ENCODE measurements at regions not wholly inside any gene's neighbourhood (a gene's known extent, or its start where the extent isn't known, plus 50 kb on each side); places are given as distances from the start of the nearest gene placed in this dataset.
A peak's percentile ranks its signal among the peaks of the same experiment; 100 is the strongest.

DNA sequence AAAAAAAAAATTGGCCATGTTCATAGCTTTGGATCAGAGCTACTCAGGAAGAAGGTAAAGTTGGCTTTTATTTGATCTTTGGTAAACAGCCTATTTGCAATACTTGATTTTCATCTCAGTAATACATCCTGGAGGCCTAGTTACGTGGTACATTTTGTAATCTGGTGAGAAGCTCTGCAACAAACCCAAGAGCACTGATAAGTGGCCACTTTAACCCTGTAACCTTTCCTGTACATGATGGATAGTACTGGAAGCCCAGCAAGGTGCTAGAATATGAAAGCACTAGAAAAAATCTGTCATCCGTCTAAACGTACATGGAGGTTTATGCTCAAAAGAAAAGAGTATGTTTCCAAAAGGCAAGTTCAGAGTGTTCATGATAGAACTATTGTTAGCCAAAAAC is 88.3 kb upstream of the BMP2K start:
- Histone ChIP-seq H3K27me3 (ENCODE audit: control insufficient read depth in 3 of 3, insufficient read depth in 3 of 3, low read length in 3 of 3) (no peaks in the 10 kb centered on the region), H3K4me3 (ENCODE audit: low read depth in 1 of 3, low read length in 3 of 3) (no peak overlapping the region), H3K4me1 (ENCODE audit: control insufficient read depth in 3 of 3, insufficient read depth in 2 of 3, low read depth in 1 of 3, low read length in 2 of 3) (peaks cover 0 to 27% (median under 1%) of the 10 kb centered on the region in 3 donors), H3K36me3 (ENCODE audit: control insufficient read depth in 3 of 3, insufficient read depth in 2 of 3, low read depth in 1 of 3, low read length in 3 of 3) (no peaks in the 10 kb centered on the region), H3K9me3 (ENCODE audit: control insufficient read depth in 2 of 2, insufficient read depth in 1 of 2, low read depth in 1 of 2, low read length in 1 of 2) (no peaks in the 10 kb centered on the region), H3K27ac (ENCODE audit: low read depth in 1 of 3, low read length in 2 of 3) (no peak overlapping the region)
- 86 to 92% (median 88%) methylated on average over 3 of the region's 3 CpGs for WGBS, 3 donors
- no peak for FAIRE-seq
- no peak for DNase-seq

DNA sequence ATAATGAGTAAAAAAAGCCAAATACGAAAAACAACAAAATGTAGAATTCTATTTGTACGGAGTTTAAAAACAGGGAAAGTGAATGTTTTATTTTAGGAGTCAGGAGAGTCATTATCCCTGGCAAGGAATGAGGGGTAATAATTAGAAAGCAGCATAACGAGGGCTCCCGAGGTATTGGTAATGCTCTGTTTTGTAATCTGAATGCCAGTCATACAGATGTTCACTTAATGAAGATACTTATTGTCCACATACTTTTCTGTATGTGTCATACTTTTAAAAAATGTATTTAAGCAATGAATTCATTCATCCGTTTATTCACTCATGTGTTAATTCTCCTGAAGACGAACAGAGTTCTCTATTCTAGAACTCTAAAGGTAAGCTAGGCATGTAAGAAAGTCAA is 87.8 kb upstream of the BMP2K start:
- H3K9me3 ChIP-seq (ENCODE audit: control insufficient read depth in 2 of 2, insufficient read depth in 1 of 2, low read depth in 1 of 2, low read length in 1 of 2): no peaks in the 10 kb centered on the region
- peaks cover 0 to 29% (median 0%) of the 10 kb centered on the region in 3 donors for H3K4me1 ChIP-seq (ENCODE audit: control insufficient read depth in 3 of 3, insufficient read depth in 2 of 3, low read depth in 1 of 3, low read length in 2 of 3)
- DNase-seq (no peak), FAIRE-seq (no peak)
- no peak overlapping the region for H3K4me3 ChIP-seq (ENCODE audit: low read depth in 1 of 3, low read length in 3 of 3)
- no peaks in the 10 kb centered on the region for H3K36me3 ChIP-seq (ENCODE audit: control insufficient read depth in 3 of 3, insufficient read depth in 2 of 3, low read depth in 1 of 3, low read length in 3 of 3)
- 80 to 87% (median 85%) methylated on average over 6 of the region's 6 CpGs for WGBS, 3 donors
- no peak overlapping the region for H3K27ac ChIP-seq (ENCODE audit: low read depth in 1 of 3, low read length in 2 of 3)
- no peaks in the 10 kb centered on the region for H3K27me3 ChIP-seq (ENCODE audit: control insufficient read depth in 3 of 3, insufficient read depth in 3 of 3, low read length in 3 of 3)

DNA sequence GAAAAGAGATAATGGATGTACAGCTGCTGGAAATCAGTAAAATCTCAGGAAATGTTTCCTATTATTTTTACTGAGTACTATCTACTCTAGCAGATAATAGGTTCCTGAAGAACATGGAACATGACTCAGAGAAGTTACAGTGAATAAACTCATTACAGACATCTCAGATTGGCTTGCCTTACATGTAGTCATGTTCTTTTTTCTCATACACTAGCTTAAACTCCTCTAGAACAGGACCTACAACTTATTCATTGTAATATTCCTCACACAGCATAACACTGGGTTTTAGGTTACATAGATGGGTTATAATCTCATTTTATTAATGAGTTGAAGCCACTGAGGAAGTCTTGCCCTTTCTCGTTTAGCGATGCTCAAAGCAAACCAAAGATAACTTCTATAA is 86.9 kb upstream of the BMP2K start:
- 93 to 96% (median 95%) methylated on average over 2 of the region's 2 CpGs for WGBS, 3 donors
- FAIRE-seq (no peak), DNase-seq (no peak)
- Histone ChIP-seq H3K4me1 (ENCODE audit: control insufficient read depth in 3 of 3, insufficient read depth in 2 of 3, low read depth in 1 of 3, low read length in 2 of 3) (peaks cover 0 to 33% (median 0%) of the 10 kb centered on the region in 3 donors), H3K9me3 (ENCODE audit: control insufficient read depth in 2 of 2, insufficient read depth in 1 of 2, low read depth in 1 of 2, low read length in 1 of 2) (no peaks in the 10 kb centered on the region), H3K27me3 (ENCODE audit: control insufficient read depth in 3 of 3, insufficient read depth in 3 of 3, low read length in 3 of 3) (no peaks in the 10 kb centered on the region), H3K27ac (ENCODE audit: low read depth in 1 of 3, low read length in 2 of 3) (no peak overlapping the region), H3K36me3 (ENCODE audit: control insufficient read depth in 3 of 3, insufficient read depth in 2 of 3, low read depth in 1 of 3, low read length in 3 of 3) (no peaks in the 10 kb centered on the region), H3K4me3 (ENCODE audit: low read depth in 1 of 3, low read length in 3 of 3) (no peak overlapping the region)

DNA sequence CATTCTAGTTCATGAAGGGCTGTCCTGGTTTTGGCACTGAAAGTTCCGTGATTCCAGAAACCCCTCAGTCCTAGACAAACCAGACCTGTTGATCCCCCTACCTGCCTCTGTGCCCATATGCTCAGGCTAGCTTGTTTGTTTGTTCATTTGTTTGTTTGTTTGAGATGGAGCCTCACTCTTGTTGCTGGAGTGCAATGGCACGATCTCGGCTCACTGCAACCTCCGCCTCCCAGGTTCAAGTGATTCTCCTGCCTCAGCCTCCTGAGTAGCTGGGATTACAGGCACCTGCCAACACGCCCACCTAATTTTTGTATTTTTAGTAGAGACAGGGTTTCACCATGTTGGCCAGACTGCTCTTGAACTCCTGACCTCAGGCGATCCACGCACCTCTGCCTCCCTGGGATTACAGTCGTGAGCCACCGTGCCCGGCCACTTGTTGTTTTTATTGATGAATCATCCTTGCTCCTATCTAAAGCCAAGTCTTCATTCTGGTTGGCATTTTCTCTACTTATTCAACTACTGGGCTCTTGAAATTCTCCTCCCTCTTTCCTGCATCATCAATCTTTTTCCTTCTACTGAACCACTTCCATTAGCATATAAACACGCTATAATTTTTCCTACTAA is 86.3 kb upstream of the BMP2K start:
- H3K4me1 ChIP-seq (ENCODE audit: control insufficient read depth in 3 of 3, insufficient read depth in 2 of 3, low read depth in 1 of 3, low read length in 2 of 3): peaks cover 0 to 33% (median 0%) of the 10 kb centered on the region in 3 donors

DNA sequence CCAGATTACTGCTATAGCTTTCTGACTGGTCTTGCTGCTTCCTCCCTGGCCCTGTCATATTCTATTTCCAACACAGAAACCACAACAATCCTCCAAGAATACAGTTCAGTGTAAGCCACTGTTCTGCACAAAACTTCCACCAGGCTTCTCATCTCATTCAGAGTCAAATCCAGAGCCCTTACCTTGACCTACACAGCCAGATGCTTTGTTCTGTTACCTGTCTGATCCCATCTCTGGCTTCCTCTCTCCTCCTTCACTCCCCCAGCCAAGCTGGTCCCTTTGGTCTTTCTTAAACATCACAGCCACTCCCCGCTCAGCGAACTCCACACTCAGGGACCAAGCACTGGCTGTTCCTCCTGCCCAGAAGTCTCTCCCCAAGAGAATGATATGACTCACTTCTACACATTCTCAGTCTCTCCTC is 84.8 kb upstream of the BMP2K start:
- WGBS, 3 donors: 89 to 98% (median 93%) methylated on average over 2 of the region's 2 CpGs
- DNase-seq (peak in 1 of 2 donors; percentile 26), FAIRE-seq (no peak)

More for the DNA sequence above, 86.3 kb upstream of the BMP2K start:
- H3K9me3 ChIP-seq (ENCODE audit: control insufficient read depth in 2 of 2, insufficient read depth in 1 of 2, low read depth in 1 of 2, low read length in 1 of 2): no peaks in the 10 kb centered on the region
- H3K27ac ChIP-seq (ENCODE audit: low read depth in 1 of 3, low read length in 2 of 3): no peak overlapping the region
- no peak overlapping the region for H3K4me3 ChIP-seq (ENCODE audit: low read depth in 1 of 3, low read length in 3 of 3)
- H3K36me3 ChIP-seq (ENCODE audit: control insufficient read depth in 3 of 3, insufficient read depth in 2 of 3, low read depth in 1 of 3, low read length in 3 of 3): no peaks in the 10 kb centered on the region
- FAIRE-seq (no peak), DNase-seq (no peak)
- no peaks in the 10 kb centered on the region for H3K27me3 ChIP-seq (ENCODE audit: control insufficient read depth in 3 of 3, insufficient read depth in 3 of 3, low read length in 3 of 3)
- 88 to 93% (median 93%) methylated on average over 11 of the region's 11 CpGs for WGBS, 3 donors

DNA sequence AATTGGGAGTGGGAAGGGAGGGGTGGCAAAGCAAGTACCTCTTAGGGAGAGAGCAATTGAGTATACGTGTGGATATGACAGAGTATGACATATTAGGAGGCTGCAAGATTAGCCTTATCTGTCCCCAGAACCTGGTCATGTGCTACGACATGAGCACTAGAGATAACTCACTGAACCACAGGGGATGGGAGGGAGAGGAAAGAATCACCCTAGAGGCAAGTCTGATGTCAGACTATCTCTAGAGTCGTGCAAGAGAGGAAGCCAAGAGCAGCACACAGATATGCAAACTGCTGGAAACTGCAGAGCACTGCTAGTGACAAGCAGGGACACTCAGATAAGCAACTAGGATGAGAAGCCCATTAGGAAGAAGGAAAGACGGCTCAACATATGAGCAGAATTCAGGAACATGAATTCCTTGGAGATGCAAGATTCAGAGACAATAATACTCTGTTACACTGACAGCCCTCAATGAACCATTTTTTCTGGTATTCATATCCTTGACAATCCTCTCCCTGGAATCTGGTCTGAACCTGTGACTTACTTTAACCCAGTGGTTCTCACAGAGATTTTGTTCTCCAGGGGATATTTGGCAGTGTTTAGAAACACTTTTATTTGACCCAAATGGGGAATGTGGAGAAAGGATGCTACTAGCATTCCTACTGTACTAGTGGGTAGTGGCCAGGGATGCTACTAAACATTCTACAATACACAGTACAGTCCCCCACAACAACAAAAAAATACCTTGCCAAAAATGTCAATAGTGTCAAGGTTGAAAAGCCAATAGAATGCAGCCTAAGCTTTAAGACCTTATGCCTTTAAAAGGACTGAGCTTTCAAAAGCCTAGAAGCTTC is 84.0 kb upstream of the BMP2K start:
- Histone ChIP-seq H3K36me3 (ENCODE audit: control insufficient read depth in 3 of 3, insufficient read depth in 2 of 3, low read depth in 1 of 3, low read length in 3 of 3) (no peaks in the 10 kb centered on the region), H3K4me3 (ENCODE audit: low read depth in 1 of 3, low read length in 3 of 3) (no peak overlapping the region), H3K4me1 (ENCODE audit: control insufficient read depth in 3 of 3, insufficient read depth in 2 of 3, low read depth in 1 of 3, low read length in 2 of 3) (peaks cover 0 to 33% (median 0%) of the 10 kb centered on the region in 3 donors), H3K27me3 (ENCODE audit: control insufficient read depth in 3 of 3, insufficient read depth in 3 of 3, low read length in 3 of 3) (no peaks in the 10 kb centered on the region), H3K9me3 (ENCODE audit: control insufficient read depth in 2 of 2, insufficient read depth in 1 of 2, low read depth in 1 of 2, low read length in 1 of 2) (no peaks in the 10 kb centered on the region), H3K27ac (ENCODE audit: low read depth in 1 of 3, low read length in 2 of 3) (peak overlapping the region in 1 of 3 donors; percentile 31)
- WGBS, 3 donors: 36 to 43% (median 39%) methylated on average over 4 of the region's 4 CpGs
- FAIRE-seq (no peak), DNase-seq (peak in 1 of 2 donors; percentile 74)

More for the DNA sequence above, 84.8 kb upstream of the BMP2K start:
- Histone ChIP-seq H3K4me1 (ENCODE audit: control insufficient read depth in 3 of 3, insufficient read depth in 2 of 3, low read depth in 1 of 3, low read length in 2 of 3) (peaks cover 0 to 33% (median 0%) of the 10 kb centered on the region in 3 donors), H3K27ac (ENCODE audit: low read depth in 1 of 3, low read length in 2 of 3) (peak overlapping the region in 2 of 3 donors; percentile 29 to 31), H3K36me3 (ENCODE audit: control insufficient read depth in 3 of 3, insufficient read depth in 2 of 3, low read depth in 1 of 3, low read length in 3 of 3) (no peaks in the 10 kb centered on the region), H3K27me3 (ENCODE audit: control insufficient read depth in 3 of 3, insufficient read depth in 3 of 3, low read length in 3 of 3) (no peaks in the 10 kb centered on the region), H3K4me3 (ENCODE audit: low read depth in 1 of 3, low read length in 3 of 3) (no peak overlapping the region), H3K9me3 (ENCODE audit: control insufficient read depth in 2 of 2, insufficient read depth in 1 of 2, low read depth in 1 of 2, low read length in 1 of 2) (no peaks in the 10 kb centered on the region)

DNA sequence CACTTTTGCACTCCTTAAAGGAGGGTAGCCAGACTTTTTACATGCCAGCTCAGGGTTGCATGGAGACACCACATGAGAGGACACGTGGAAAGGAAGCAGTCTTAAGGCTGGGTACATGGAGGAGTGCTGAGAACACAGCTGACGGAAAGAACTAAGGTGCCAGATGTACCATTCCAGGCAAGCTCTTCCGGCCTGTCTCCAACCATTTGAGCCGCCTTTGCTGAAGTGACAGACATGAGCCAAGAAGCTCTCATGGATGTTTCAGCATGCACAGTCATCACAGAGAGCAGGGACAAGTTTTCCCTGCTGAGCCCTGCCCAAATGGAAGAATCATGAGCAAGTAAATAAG is 83.4 kb upstream of the BMP2K start:
- 74 to 90% (median 79%) methylated on average over 4 of the region's 4 CpGs for WGBS, 3 donors
- H3K4me3 ChIP-seq (ENCODE audit: low read depth in 1 of 3, low read length in 3 of 3): no peak overlapping the region
- H3K27me3 ChIP-seq (ENCODE audit: control insufficient read depth in 3 of 3, insufficient read depth in 3 of 3, low read length in 3 of 3): no peaks in the 10 kb centered on the region
- FAIRE-seq: no peak
- peaks cover 0 to 33% (median 0%) of the 10 kb centered on the region in 3 donors for H3K4me1 ChIP-seq (ENCODE audit: control insufficient read depth in 3 of 3, insufficient read depth in 2 of 3, low read depth in 1 of 3, low read length in 2 of 3)
- no peak overlapping the region for H3K27ac ChIP-seq (ENCODE audit: low read depth in 1 of 3, low read length in 2 of 3)
- DNase-seq: no peak
- no peaks in the 10 kb centered on the region for H3K9me3 ChIP-seq (ENCODE audit: control insufficient read depth in 2 of 2, insufficient read depth in 1 of 2, low read depth in 1 of 2, low read length in 1 of 2)
- H3K36me3 ChIP-seq (ENCODE audit: control insufficient read depth in 3 of 3, insufficient read depth in 2 of 3, low read depth in 1 of 3, low read length in 3 of 3): no peaks in the 10 kb centered on the region

DNA sequence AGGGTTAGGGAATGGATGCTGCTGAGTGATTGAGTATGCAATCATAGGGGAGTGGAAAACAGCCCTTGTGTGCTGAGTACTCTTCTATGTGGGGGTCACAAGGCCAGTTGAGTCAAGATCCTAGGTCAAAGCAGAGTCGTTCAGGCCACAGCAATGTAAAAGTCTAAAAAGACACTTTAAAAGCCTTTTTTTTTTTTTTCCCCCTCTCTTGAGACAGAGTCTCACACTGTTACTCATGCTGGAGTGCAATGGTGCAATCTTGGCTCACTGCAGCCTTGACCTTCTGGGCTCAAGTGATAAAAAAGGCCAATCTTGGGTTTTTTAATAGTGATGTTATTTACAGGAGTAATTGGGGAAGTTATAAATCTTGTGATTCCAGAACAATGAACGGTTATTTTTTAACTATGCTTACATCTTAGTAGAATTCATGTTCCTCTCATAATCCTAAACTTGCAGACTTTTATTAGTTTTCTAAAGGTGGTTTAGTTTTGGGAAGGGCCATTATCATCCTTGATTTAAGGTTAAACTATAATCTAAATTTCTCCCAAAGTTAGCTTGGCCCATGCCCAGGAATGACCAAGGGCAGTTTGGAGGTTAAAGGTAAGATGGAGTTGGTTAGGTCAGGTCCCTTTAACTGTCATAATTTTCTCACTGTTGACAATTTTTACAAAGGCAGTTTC is 82.2 kb upstream of the BMP2K start:
- no peak overlapping the region for H3K4me3 ChIP-seq (ENCODE audit: low read depth in 1 of 3, low read length in 3 of 3)
- H3K9me3 ChIP-seq (ENCODE audit: control insufficient read depth in 2 of 2, insufficient read depth in 1 of 2, low read depth in 1 of 2, low read length in 1 of 2): no peaks in the 10 kb centered on the region
- no peaks in the 10 kb centered on the region for H3K36me3 ChIP-seq (ENCODE audit: control insufficient read depth in 3 of 3, insufficient read depth in 2 of 3, low read depth in 1 of 3, low read length in 3 of 3)
- peaks cover 0 to 33% (median 0%) of the 10 kb centered on the region in 3 donors for H3K4me1 ChIP-seq (ENCODE audit: control insufficient read depth in 3 of 3, insufficient read depth in 2 of 3, low read depth in 1 of 3, low read length in 2 of 3)
- H3K27ac ChIP-seq (ENCODE audit: low read depth in 1 of 3, low read length in 2 of 3): no peak overlapping the region
- H3K27me3 ChIP-seq (ENCODE audit: control insufficient read depth in 3 of 3, insufficient read depth in 3 of 3, low read length in 3 of 3): no peaks in the 10 kb centered on the region
- no peak for DNase-seq
- WGBS, 3 donors: 33 to 44% (median 43%) methylated on average over 2 of the region's 2 CpGs
- FAIRE-seq: no peak
